Dermis microvascular lymphatic vessel endothelial cell (primary cell): ENCODE measurements at regions not wholly inside any gene's neighbourhood (a gene's known extent, or its start where the extent isn't known, plus 50 kb on each side); places are given as distances from the start of the nearest gene placed in this dataset.

Source experiments
- DNase-seq, 2 donors: peaks; one replicate each; pipeline versions ENCODE4 v3.0.0 to v3.0.0-alpha.2; 2010; ENCODE audit warnings: low read depth in 2 of 2

DNA sequence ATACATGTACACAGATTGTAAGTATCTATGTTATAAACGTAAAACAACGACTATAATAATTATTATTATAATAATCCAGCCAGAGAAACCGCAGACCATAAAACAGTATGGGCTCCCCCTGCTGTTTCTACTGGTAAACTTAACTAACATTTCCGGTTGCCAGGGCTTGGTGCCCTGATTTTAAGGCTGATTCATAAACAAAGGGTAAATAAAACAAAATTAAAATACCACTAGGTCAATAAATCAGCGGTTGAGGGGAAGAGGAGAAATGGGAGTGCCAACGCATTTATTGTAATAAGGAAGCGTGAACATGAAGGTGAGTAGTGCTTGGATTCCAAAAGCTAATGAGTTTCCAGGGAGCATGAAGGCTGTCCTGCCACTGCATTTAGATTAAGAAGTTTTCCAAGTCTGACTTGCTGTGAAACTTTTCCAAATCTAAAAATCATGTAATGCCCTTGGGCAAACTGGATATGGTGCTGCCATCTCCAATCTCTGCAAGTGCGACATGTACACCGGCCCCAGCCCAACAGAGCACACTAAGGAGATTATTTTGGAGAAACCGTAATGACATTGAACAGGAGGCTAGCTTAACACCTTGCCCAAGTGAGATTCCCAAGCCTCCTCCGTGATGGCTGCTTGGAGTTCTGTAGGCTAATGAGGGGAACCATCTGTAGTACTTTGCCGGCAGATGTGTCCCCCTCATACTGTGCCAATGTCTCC is 50.7 kb upstream of the HNRNPA3 start:
- DNase-seq = peak in 1 of 2 donors; percentile 60
